Muscle of arm (tissue), 1 donor: ENCODE measurements at regions not wholly inside any gene's neighbourhood (a gene's known extent, or its start where the extent isn't known, plus 50 kb on each side); places are given as distances from the start of the nearest gene placed in this dataset.
"Not testable (repeated sequence)": the region's sequence is repeated elsewhere in the genome, so short reads cannot be mapped to it uniquely, and the experiment has no call there.

Source experiments
- DNase-seq: peaks from one replicate; pipeline ENCODE4 v3.0.0-alpha.2; 2013

DNA sequence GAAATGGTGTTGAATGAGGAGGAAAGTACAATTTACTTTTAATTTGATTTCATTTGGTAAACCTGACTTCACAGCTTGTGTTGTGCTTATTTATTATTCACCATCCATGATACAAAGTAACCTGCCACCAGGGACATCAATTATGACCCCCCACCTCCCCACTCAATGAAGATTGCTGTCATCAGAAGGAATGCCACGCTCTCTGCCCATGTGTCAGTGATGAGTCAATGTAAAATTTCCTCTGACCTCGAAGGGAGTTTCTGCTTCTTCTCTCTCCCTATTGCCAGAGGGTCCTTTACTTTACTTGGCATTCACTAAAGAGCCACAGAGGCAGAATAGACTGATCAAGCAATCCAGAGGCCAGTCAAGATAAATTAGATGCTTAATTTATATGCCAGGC is 759.7 kb downstream of the CDH11 start:
- no peak for DNase-seq

- peak; percentile 41 for DNase-seq
Measured at GRCh38 chr16:64361753-64362152, 760.1 kb downstream of the CDH11 start.

GRCh38 chr16:64358291-64358690 is 763.6 kb downstream of the CDH11 start:
- DNase-seq: no peak

GRCh38 chr16:64356267-64356666 is 765.6 kb downstream of the CDH11 start:
- no peak for DNase-seq

DNA sequence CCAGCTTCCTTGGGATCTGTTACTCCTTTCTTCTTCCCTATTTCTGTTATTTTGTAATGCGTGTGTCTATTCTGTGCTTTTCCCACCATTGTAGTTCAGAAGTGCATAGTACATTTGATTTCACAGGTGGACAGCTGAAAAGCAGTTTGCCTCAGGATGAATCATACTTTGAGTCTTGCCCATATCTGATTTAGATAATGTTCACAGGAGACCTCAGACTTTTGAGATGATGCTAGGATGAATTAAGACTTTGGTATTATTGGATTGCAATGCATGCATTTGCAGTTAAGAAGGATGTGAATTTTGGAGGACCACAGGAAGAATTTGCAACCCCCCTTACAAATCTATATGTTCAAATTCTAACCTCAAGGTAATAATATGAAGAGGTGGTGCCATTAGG is 769.6 kb downstream of the CDH11 start:
- no peak for DNase-seq

DNA sequence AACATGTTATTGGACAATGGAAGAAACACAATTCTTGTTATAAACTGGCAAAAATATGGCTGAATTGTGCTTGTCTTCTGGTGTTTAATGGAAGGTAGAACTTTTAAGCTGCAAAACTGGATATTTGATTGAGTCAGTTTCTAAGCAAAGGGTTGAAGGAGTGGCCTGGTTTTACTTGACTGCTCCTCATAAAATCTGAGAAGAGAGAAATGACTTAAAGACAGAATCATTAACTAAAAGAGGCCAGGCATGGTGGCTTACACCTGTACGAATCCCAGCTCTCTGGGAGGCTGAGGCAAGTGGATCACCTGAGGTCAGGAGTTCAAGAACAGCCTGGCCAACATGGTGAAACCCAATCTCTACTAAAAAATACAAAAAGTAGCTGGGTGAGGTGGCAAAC is 770.7 kb downstream of the CDH11 start:
- DNase-seq: no peak

- no peak for DNase-seq
Measured at GRCh38 chr16:64346080-64346479, 775.8 kb downstream of the CDH11 start.

GRCh38 chr16:64345142-64345541 is 776.7 kb downstream of the CDH11 start:
- no peak for DNase-seq

GRCh38 chr16:64343820-64344443 is 777.9 kb downstream of the CDH11 start:
- not testable (repeated sequence) for DNase-seq

- DNase-seq: no peak
Measured at GRCh38 chr16:64343061-64343819, 778.6 kb downstream of the CDH11 start.

DNA sequence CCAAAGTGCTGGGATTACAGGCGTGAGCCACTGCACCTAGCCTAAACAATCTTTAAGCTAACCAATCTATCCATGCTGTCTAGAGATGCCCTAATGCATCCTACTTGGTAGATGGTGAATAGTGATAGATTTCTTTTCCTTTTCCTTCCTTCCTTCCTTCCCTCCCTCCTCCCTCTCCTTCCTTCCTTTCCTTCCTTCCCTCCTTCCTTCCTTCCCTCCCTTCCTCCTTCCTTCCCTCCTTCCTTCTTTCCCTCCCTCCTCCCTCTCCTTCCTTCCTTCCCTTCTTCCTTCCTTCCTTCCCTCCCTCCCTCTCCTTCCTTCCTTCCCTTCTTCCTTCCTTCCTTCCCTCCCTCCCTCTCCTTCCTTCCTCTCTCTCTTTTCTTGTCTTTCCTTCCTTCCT is 780.5 kb downstream of the CDH11 start:
- not testable (repeated sequence) for DNase-seq

GRCh38 chr16:64339052-64339770 is 782.7 kb downstream of the CDH11 start:
- peak; percentile 26 for DNase-seq

DNA sequence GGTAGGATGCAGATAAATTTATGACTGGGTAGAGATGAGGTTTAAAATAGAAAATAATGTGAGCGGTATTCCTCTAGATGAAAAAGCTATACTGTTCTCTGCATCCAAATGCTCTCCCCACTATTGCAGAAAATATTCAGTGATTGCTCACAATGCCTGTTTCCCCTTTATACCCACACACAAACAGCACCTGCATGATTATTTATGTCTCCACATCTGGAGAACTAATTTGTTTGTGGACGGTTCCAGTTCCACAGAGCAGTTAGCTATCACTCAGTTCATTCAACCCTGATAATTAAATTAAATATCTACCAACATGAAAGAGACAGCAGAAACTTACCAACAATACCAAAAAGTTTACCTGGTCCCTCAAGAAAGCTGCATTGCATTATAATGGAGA is 800.0 kb downstream of the CDH11 start:
- DNase-seq: no peak

DNA sequence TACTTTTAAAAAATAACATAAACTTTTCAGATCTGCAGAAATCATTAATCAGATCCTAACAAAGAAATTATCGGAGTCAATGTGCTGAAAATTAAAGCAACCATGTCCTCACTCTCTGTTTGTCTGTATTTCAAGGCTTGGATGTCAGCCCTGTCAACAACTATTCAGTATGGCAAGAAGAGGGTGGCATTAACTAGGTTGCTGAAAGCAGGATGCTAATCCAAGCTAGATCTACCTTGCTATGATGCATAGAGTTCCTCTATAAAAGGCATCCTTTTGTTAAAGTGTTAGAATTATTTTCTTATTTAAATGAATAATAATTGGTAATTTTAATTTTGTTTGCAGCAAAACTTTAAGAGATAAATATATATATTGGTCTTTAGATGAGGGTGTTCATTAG is 800.8 kb downstream of the CDH11 start:
- DNase-seq: no peak

DNA sequence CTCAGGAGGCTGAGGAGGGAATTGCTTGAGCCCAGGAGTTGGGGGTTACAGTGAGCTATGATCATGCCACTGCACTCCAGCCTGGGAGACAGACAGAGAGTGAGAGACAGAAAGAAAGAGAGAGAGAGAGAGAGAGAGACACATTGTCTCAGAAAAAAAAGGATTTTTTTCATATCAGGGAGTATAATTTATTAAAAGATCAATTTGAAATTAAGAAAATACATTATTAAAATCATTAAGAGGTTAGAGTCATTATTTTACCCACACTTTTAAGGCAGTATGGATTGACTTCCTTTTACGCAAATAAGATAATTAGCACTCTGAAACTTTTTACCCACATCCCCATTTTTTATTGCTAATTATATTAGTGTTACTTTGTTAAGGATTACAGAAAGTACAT is 804.3 kb downstream of the CDH11 start:
- DNase-seq: no peak

- no peak for DNase-seq
Measured at GRCh38 chr16:64313726-64314125, 808.1 kb downstream of the CDH11 start.

- DNase-seq: no peak
Measured at GRCh38 chr16:64312980-64313379, 808.9 kb downstream of the CDH11 start.

DNA sequence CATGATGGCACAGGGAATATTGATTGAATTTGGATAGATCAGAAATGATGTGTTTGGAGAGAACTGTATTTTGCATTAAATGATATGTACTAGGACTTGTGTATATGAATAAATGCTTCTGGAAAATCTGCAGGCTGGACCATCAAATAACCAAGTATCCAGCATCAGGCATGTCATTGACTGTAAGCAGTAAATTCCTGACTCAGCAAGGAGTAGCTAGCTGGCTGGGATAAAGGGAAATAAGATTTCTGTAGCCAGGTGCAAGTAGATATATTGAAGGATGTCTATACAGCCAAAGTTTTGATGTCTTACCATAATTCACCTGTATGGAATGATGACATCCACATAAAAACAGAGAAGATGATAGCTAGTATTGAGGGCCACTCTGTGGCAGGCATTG is 809.6 kb downstream of the CDH11 start:
- no peak for DNase-seq

DNA sequence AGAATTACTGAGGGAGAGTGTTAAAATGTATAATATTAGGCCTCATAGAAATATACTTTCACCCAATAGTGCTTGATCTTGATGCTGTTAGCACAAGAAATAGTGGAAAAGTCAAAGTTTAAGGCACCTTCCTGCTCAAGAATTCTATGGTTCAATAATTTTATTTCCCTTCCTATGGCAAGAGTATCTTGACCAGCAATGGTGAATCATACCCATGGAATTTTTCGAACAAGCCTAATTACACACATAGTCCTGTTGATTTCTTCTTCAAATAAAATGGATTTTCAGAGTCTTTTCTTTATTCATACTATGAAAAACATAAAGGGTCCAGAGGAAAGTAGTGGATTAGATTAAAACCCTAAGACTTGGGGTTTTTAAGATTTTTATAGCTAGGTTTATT is 810.6 kb downstream of the CDH11 start:
- no peak for DNase-seq

DNA sequence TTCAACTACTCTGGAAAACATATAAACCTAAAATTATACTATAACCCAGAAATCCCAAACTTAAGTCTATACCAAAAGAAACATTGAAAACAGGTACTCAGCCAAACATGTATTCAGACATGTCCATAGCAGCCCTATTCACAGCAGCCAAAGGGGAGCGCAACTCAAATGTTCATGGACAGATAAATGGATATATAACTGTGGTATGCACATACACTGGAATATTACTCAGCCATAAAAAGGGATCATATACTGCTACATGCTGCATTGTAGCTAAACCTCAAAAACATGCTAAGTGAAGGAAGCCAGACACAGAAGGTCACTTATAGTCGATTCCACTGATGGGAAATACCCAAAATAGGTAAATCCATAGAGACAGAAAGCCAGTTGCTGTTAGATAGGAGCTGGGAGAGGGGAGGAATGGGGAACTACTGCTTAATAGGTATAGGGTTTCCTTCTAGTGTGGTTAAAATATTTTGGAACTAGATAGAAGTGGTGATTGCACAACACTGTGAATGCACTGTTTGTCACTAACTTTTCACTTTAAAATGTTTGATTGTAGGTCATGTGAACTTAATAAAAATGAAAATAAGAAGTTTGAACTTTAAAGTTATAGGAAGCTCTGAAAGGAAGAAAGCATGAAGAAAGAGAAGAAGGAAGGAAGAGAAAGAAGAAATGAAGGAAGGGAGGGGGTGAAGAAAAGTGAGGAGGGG is 812.3 kb downstream of the CDH11 start:
- no peak for DNase-seq

DNA sequence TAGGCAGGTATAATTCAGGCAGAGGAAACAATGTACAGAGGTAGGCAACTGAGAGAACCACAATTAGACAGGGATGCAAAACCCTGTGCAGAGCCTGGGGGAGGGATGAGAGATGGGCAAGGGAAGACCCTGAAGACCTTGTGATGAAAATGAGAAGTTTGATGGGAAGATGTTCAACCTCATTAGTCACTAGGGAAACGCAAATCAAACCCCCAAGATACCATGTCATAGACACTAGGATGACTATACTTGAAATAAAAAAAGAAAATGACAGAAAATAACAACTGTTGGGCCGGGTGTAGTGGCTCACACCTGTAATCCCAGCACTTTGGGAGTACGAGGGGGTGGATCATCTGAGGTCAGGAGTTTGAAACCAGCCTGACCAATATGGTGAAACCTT is 813.1 kb downstream of the CDH11 start:
- DNase-seq: no peak

- no peak for DNase-seq
Measured at GRCh38 chr16:64307431-64307830, 814.4 kb downstream of the CDH11 start.
